T-helper 1 cell treated with Interleukin-12 subunit alpha and Interleukin-12 subunit beta and Interleukin-4 antibody, amounts not matched to agents 30 μg/mL and 1 μg/mL, for 36 hours (primary cell): ENCODE measurements at regions not wholly inside any gene's neighbourhood (a gene's known extent, or its start where the extent isn't known, plus 50 kb on each side); places are given as distances from the start of the nearest gene placed in this dataset.
A peak's percentile ranks its signal among the peaks of the same experiment; 100 is the strongest.
"Not testable (repeated sequence)": the region's sequence is repeated elsewhere in the genome, so short reads cannot be mapped to it uniquely, and the experiment has no call there.

Experiments used
- H3K27ac Mint-ChIP-seq: one replicate; pipeline ENCODE4 v1.8.0; 2021; ENCODE audit warnings: mild to moderate bottlenecking, mixed read lengths
- H3K27me3 Mint-ChIP-seq: one replicate; pipeline ENCODE4 v1.8.0; 2021; ENCODE audit warnings: low read depth, mixed read lengths
- H3K36me3 Mint-ChIP-seq: one replicate; pipeline ENCODE4 v1.8.0; 2021; ENCODE audit warnings: low read depth, mixed read lengths
- H3K4me1 Mint-ChIP-seq: one replicate; pipeline ENCODE4 v1.8.0; 2021; ENCODE audit warnings: low read depth, mixed read lengths
- H3K4me3 Mint-ChIP-seq: one replicate; pipeline ENCODE4 v1.8.0; 2021; ENCODE audit warnings: mild to moderate bottlenecking, moderate library complexity, mixed read lengths
- H3K9me3 Mint-ChIP-seq: one replicate; pipeline ENCODE4 v1.8.0; 2021; ENCODE audit warnings: mixed read lengths

GRCh38 chr19:34871911-34872310, 54.8 kb upstream of the ZNF30 start:
- not testable (repeated sequence) for H3K4me3 Mint-ChIP-seq, H3K36me3 Mint-ChIP-seq, H3K4me1 Mint-ChIP-seq, H3K27me3 Mint-ChIP-seq, H3K27ac Mint-ChIP-seq
- H3K9me3 Mint-ChIP-seq, result peaks cover 16% of the 10 kb centered on the region

GRCh38 chr19:34867631-34868030, 59.1 kb upstream of the ZNF30 start:
- no peaks in the 10 kb centered on the region for H3K27me3 Mint-ChIP-seq
- H3K4me1 Mint-ChIP-seq, result no peaks in the 10 kb centered on the region
- no peak overlapping the region for H3K27ac Mint-ChIP-seq
- H3K36me3 Mint-ChIP-seq, result no peaks in the 10 kb centered on the region
- peaks cover 25% of the 10 kb centered on the region for H3K9me3 Mint-ChIP-seq
- H3K4me3 Mint-ChIP-seq, result no peak overlapping the region

- peaks cover 25% of the 10 kb centered on the region for H3K9me3 Mint-ChIP-seq
- H3K27ac Mint-ChIP-seq, H3K36me3 Mint-ChIP-seq, H3K4me3 Mint-ChIP-seq, H3K27me3 Mint-ChIP-seq, H3K4me1 Mint-ChIP-seq: not testable (repeated sequence)
Observed at GRCh38 chr19:34865225-34865624, 61.5 kb upstream of the ZNF30 start.

- H3K36me3 Mint-ChIP-seq, result peaks cover 20% of the 10 kb centered on the region
- H3K4me3 Mint-ChIP-seq, result peak overlapping the region; percentile 94
- peaks cover 20% of the 10 kb centered on the region for H3K4me1 Mint-ChIP-seq
- H3K27ac Mint-ChIP-seq, result peak overlapping the region; percentile 85
- peaks cover 20% of the 10 kb centered on the region for H3K9me3 Mint-ChIP-seq
- H3K27me3 Mint-ChIP-seq, result not testable (repeated sequence)
Observed at GRCh38 chr19:34859823-34860736, 66.6 kb upstream of the ZNF30 start.

GRCh38 chr19:34859325-34859724, 67.4 kb upstream of the ZNF30 start:
- H3K27me3 Mint-ChIP-seq, result not testable (repeated sequence)
- Mint-ChIP-seq H3K4me3 (peak overlapping the region; percentile 94), H3K9me3 (peaks cover 20% of the 10 kb centered on the region), H3K4me1 (peaks cover 20% of the 10 kb centered on the region), H3K27ac (peak overlapping the region; percentile 81), H3K36me3 (peaks cover 20% of the 10 kb centered on the region)

- Mint-ChIP-seq H3K9me3 (peaks cover 20% of the 10 kb centered on the region), H3K36me3 (peaks cover 20% of the 10 kb centered on the region), H3K4me1 (peaks cover 23% of the 10 kb centered on the region), H3K27ac (no peak overlapping the region), H3K27me3 (no peaks in the 10 kb centered on the region), H3K4me3 (no peak overlapping the region)
Observed at GRCh38 chr19:34856052-34856451, 70.7 kb upstream of the ZNF30 start.

GRCh38 chr19:34853369-34853768, 73.3 kb upstream of the ZNF30 start:
- Mint-ChIP-seq H3K4me3 (no peak overlapping the region), H3K27ac (no peak overlapping the region), H3K27me3 (no peaks in the 10 kb centered on the region), H3K9me3 (peaks cover 18% of the 10 kb centered on the region), H3K4me1 (peaks cover 10% of the 10 kb centered on the region), H3K36me3 (peaks cover 12% of the 10 kb centered on the region)

- H3K27ac Mint-ChIP-seq, result no peak overlapping the region
Observed at GRCh38 chr19:34852669-34853068, 74.0 kb upstream of the ZNF30 start.

GRCh38 chr19:34851277-34851804, 75.4 kb upstream of the ZNF30 start:
- Mint-ChIP-seq H3K4me1 (peaks cover 3% of the 10 kb centered on the region), H3K27me3 (no peaks in the 10 kb centered on the region), H3K9me3 (peaks cover 14% of the 10 kb centered on the region), H3K4me3 (no peak overlapping the region), H3K27ac (no peak overlapping the region), H3K36me3 (peaks cover 5% of the 10 kb centered on the region)

More at GRCh38 chr19:34852669-34853068, 74.0 kb upstream of the ZNF30 start:
- peaks cover 7% of the 10 kb centered on the region for H3K4me1 Mint-ChIP-seq
- peaks cover 11% of the 10 kb centered on the region for H3K36me3 Mint-ChIP-seq
- H3K9me3 Mint-ChIP-seq, result peaks cover 16% of the 10 kb centered on the region
- H3K4me3 Mint-ChIP-seq, result no peak overlapping the region
- no peaks in the 10 kb centered on the region for H3K27me3 Mint-ChIP-seq

GRCh38 chr19:34847393-34847792, 74.4 kb upstream of the ZNF599 start:
- no peaks in the 10 kb centered on the region for H3K36me3 Mint-ChIP-seq
- peaks cover 9% of the 10 kb centered on the region for H3K9me3 Mint-ChIP-seq
- H3K4me1 Mint-ChIP-seq, result no peaks in the 10 kb centered on the region
- no peak overlapping the region for H3K27ac Mint-ChIP-seq
- no peaks in the 10 kb centered on the region for H3K27me3 Mint-ChIP-seq
- no peak overlapping the region for H3K4me3 Mint-ChIP-seq

- peaks cover 9% of the 10 kb centered on the region for H3K9me3 Mint-ChIP-seq
- no peak overlapping the region for H3K4me3 Mint-ChIP-seq
- no peak overlapping the region for H3K27ac Mint-ChIP-seq
- H3K4me1 Mint-ChIP-seq, result no peaks in the 10 kb centered on the region
- no peaks in the 10 kb centered on the region for H3K36me3 Mint-ChIP-seq
- no peaks in the 10 kb centered on the region for H3K27me3 Mint-ChIP-seq
Observed at GRCh38 chr19:34844277-34844676, 71.3 kb upstream of the ZNF599 start.

- no peak overlapping the region for H3K27ac Mint-ChIP-seq
- H3K4me3 Mint-ChIP-seq, result no peak overlapping the region
- H3K9me3 Mint-ChIP-seq, result peaks cover under 1% of the 10 kb centered on the region
- H3K27me3 Mint-ChIP-seq, result peaks cover 4% of the 10 kb centered on the region
- no peaks in the 10 kb centered on the region for H3K36me3 Mint-ChIP-seq
- H3K4me1 Mint-ChIP-seq, result peaks cover 6% of the 10 kb centered on the region
Observed at GRCh38 chr19:34841780-34842179, 68.8 kb upstream of the ZNF599 start.

GRCh38 chr19:34838753-34839431, 65.9 kb upstream of the ZNF599 start:
- Mint-ChIP-seq H3K27ac (no peak overlapping the region), H3K9me3 (no peaks in the 10 kb centered on the region), H3K4me1 (peaks cover 6% of the 10 kb centered on the region), H3K27me3 (peaks cover 4% of the 10 kb centered on the region), H3K36me3 (no peaks in the 10 kb centered on the region), H3K4me3 (no peak overlapping the region)

- Mint-ChIP-seq H3K27ac (no peak overlapping the region), H3K27me3 (peaks cover 4% of the 10 kb centered on the region), H3K4me1 (peaks cover 6% of the 10 kb centered on the region), H3K36me3 (no peaks in the 10 kb centered on the region), H3K4me3 (no peak overlapping the region), H3K9me3 (no peaks in the 10 kb centered on the region)
Observed at GRCh38 chr19:34838248-34838647, 65.2 kb upstream of the ZNF599 start.

GRCh38 chr19:34837262-34837661, 64.2 kb upstream of the ZNF599 start:
- peaks cover 4% of the 10 kb centered on the region for H3K27me3 Mint-ChIP-seq
- peaks cover 6% of the 10 kb centered on the region for H3K4me1 Mint-ChIP-seq
- no peaks in the 10 kb centered on the region for H3K9me3 Mint-ChIP-seq
- no peak overlapping the region for H3K27ac Mint-ChIP-seq
- no peaks in the 10 kb centered on the region for H3K36me3 Mint-ChIP-seq
- no peak overlapping the region for H3K4me3 Mint-ChIP-seq
